K562 (cell line): ENCODE measurements at regions not wholly inside any gene's neighbourhood (a gene's known extent, or its start where the extent isn't known, plus 50 kb on each side); places are given as distances from the start of the nearest gene placed in this dataset.

Experiments used
- ATAC-seq: fragments of 200-7000 bp; cut with Tn5 transposase; 3 replicates; pipeline ENCODE4 v1.9.1; 2020; ENCODE audit warnings: moderate library complexity
- BruUV-seq: library from RNA; stranded (reverse); fragments of 400-500 nt; replicated peaks from 2 replicates; lab custom pipeline; 2021; lab: Mats Ljungman, UMichigan
- CTCF ChIA-PET: fragments of 300-600 bp; formaldehyde crosslinking; extraction: SDS; loops from one replicate; lab custom pipeline; 2021; ENCODE audit warnings: low intra/inter-chr PET ratio; lab: Yijun Ruan, JAX
- POLR2A ChIA-PET: fragments of 300-600, 350-650 bp; sonication (Branson Sonifier 250); formaldehyde crosslinking; extraction: SDS; loops from one replicate; lab custom pipeline; 2021; ENCODE audit warnings: antibody characterized with exemption, inconsistent platforms; lab: Yijun Ruan, JAX
- DNase-seq, 4 experiments: peaks; one replicate each; pipeline versions ENCODE4 v3.0.0 to v3.0.0-alpha.2; 2011 to 2018; ENCODE audit warnings: low spot score in 3 of 4, mixed read lengths in 3 of 4; ENCODE audit errors: extremely low read depth in 1 of 4
- FAIRE-seq: peaks from 2 replicates; lab custom pipeline; 2011; peaks lifted over from hg19 to GRCh38; lab: Jason Lieb, UNC
- H2AFZ ChIP-seq: 2 replicates; pipeline ENCODE4 v1.6.0; 2011; ENCODE audit warnings: low read depth, low read length, control low read depth, inconsistent platforms
- H3K27ac ChIP-seq: fragments of 200-600 bp; 3 replicates; pipeline ENCODE4 v1.8.0; 2011; ENCODE audit warnings: low read depth, mild to moderate bottlenecking, control low read depth, inconsistent platforms, low read length, moderate library complexity, mixed read lengths; ENCODE audit errors: extremely low read depth
- H3K27me3 ChIP-seq, 2 experiments: fragments of 300-600 bp in 1 of 2; 2 replicates in 1 of 2; 3 replicates in 1 of 2; pipeline versions ENCODE4 v1.6.0 to v1.8.0; 2011; ENCODE audit warnings: inconsistent platforms in 2 of 2, low read length in 2 of 2, mild to moderate bottlenecking in 1 of 2, mixed read lengths in 1 of 2, moderate library complexity in 1 of 2; ENCODE audit not compliant: control insufficient read depth in 2 of 2, insufficient read depth in 2 of 2
- H3K36me3 ChIP-seq: fragments of 300-600 bp; 3 replicates; pipeline ENCODE4 v1.8.0; 2011; ENCODE audit warnings: mild to moderate bottlenecking, low read length, inconsistent platforms; ENCODE audit not compliant: control insufficient read depth, insufficient read depth
- H3K4me1 ChIP-seq, 2 experiments: fragments of 200-600 bp in 1 of 2; replicated peaks in 1 of 2; 2 replicates in 1 of 2; 3 replicates in 1 of 2; pipeline versions ENCODE4 v1.5.1 to v1.8.0; 2011; ENCODE audit warnings: inconsistent platforms in 2 of 2, low read length in 2 of 2, mild to moderate bottlenecking in 1 of 2, mixed read lengths in 1 of 2, moderate library complexity in 1 of 2; ENCODE audit not compliant: control insufficient read depth in 2 of 2, insufficient read depth in 2 of 2
- H3K4me2 ChIP-seq: 2 replicates; pipeline ENCODE4 v1.6.1; 2011; ENCODE audit warnings: low read length, control low read depth, inconsistent platforms, mixed read lengths; ENCODE audit not compliant: insufficient read depth
- H3K4me3 ChIP-seq: fragments of 200-600 bp; sonication (generic), shearing (Covaris generic); 2 replicates; pipeline ENCODE4 v1.5.1; 2016; ENCODE audit warnings: control low read depth, inconsistent platforms
- H3K79me2 ChIP-seq: fragments of 200-600 bp; 3 replicates; pipeline ENCODE4 v1.8.0; 2011; ENCODE audit warnings: low read length, inconsistent platforms; ENCODE audit not compliant: control insufficient read depth, insufficient read depth
- H3K9ac ChIP-seq, 2 experiments: 2 replicates each; pipeline versions ENCODE4 v1.6.0 to v1.6.1; 2011; ENCODE audit warnings: low read depth in 2 of 2, low read length in 2 of 2, control low read depth in 1 of 2, inconsistent platforms in 1 of 2, mild to moderate bottlenecking in 1 of 2, mixed read lengths in 1 of 2; ENCODE audit not compliant: insufficient read depth in 1 of 2
- H3K9me1 ChIP-seq: one replicate; pipeline ENCODE4 v1.6.0; 2011; ENCODE audit warnings: inconsistent platforms, mild to moderate bottlenecking, low read length, moderate library complexity; ENCODE audit not compliant: control insufficient read depth, insufficient read depth
- H3K9me3 ChIP-seq: replicated peaks from 2 replicates; pipeline ENCODE4 v1.5.1; 2011; ENCODE audit warnings: low read depth, low read length, inconsistent platforms; ENCODE audit not compliant: control insufficient read depth, insufficient read depth
- H4K20me1 ChIP-seq: replicated peaks from 2 replicates; pipeline ENCODE4 v1.6.1; 2011; ENCODE audit warnings: low read length, inconsistent platforms, mixed read lengths; ENCODE audit not compliant: control insufficient read depth, insufficient read depth
- REST ChIP-seq, 2 experiments: fragments of 450-650 bp; formaldehyde crosslinking in 1 of 2; IDR thresholded peaks; 2 replicates each; pipeline versions ENCODE4 v1.4.0 to v1.6.1; 2014 to 2020; ENCODE audit warnings: mild to moderate bottlenecking in 2 of 2, borderline replicate concordance in 1 of 2, low read depth in 1 of 2
- RFX7 ChIP-seq: fragments of 250-450 bp; sonication (Bioruptor Pico); IDR thresholded peaks from 2 replicates; pipeline ENCODE4 v1.5.1; 2021; ENCODE audit warnings: mild to moderate bottlenecking
- WGBS: fragments of 100-300 bp; shearing (Covaris generic); methylation state at CpG from one replicate; pipeline ENCODE4 v1.1.6; 2016; ENCODE audit warnings: low coverage, mixed read lengths; ENCODE audit not compliant: insufficient coverage; ENCODE audit errors: missing lambda C conversion rate; 5-methylcytosine and 5-hydroxymethylcytosine counted together
- in situ Hi-C: fragments of 300-500 bp; cut with MboI; formaldehyde crosslinking; loops from 4 replicates; pipeline ENCODE4 v1.15.0; 2018; ENCODE audit warnings: inconsistent platforms, mixed read lengths
- intact Hi-C: fragments of 100-400 bp; cut with micrococcal nuclease; formaldehyde crosslinking; loops from 2 replicates; pipeline ENCODE4 v1.14.2; 2022

- no peak overlapping the region for H3K4me3 ChIP-seq
- WGBS: 0% methylated on average over 9 of the region's 9 CpGs
- H2AFZ ChIP-seq: no peak overlapping the region
- no peak for FAIRE-seq
- peaks cover 4 to 26% of the 10 kb centered on the region in 2 experiments; a peak in 4 of 5 replicates for H3K27me3 ChIP-seq
- no peaks in the 10 kb centered on the region; a peak in 1 of 5 replicates for H3K4me1 ChIP-seq
- no peak for TF ChIP-seq RFX7 (CRISPR knock-in tag)
- TF ChIP-seq REST (IDR thresholded peaks at IDR 0.05; ENCODE audit: borderline replicate concordance): peak; percentile 51
- TF ChIP-seq REST (CRISPR knock-in tag; IDR thresholded peaks at IDR 0.05; ENCODE audit: low read depth): no peak
- H3K9me1 ChIP-seq: no peaks in the 10 kb centered on the region
- ChIA-PET POLR2A (no interaction called here), CTCF (no interaction called here)
- no peaks in the 10 kb centered on the region for H3K36me3 ChIP-seq
- no peaks in the 10 kb centered on the region for H3K79me2 ChIP-seq
- no peak overlapping the region for H3K27ac ChIP-seq
- no peak overlapping the region for H3K4me2 ChIP-seq
- DNase-seq: no peak
- no peak overlapping the region for H3K9ac ChIP-seq
- intact Hi-C loops (no loop called here), in situ Hi-C loops (no loop called here)
- ATAC-seq: no peak
- H4K20me1 ChIP-seq: no peaks in the 10 kb centered on the region
- no peaks in the 10 kb centered on the region for H3K9me3 ChIP-seq
- BruUV-seq: no TSS peak
These were observed 78.5 kb downstream of the SCGB2B2 start for GRCh38 chr19:34598217-34599155.
